PC-9 (cell line): ENCODE measurements at regions not wholly inside any gene's neighbourhood (a gene's known extent, or its start where the extent isn't known, plus 50 kb on each side); places are given as distances from the start of the nearest gene placed in this dataset.

Source experiments
- EZH2 ChIP-seq: fragments of 200-600 bp; sonication (generic); IDR thresholded peaks from 2 replicates; pipeline ENCODE4 v1.8.0; 2017; ENCODE audit warnings: antibody characterized with exemption, low read depth
- TF ChIP-seq, protein P1 (sequence below): fragments of 200-600 bp; sonication (generic); conservative IDR thresholded peaks from 2 replicates; pipeline ENCODE4 v1.6.1; 2017; ENCODE audit warnings: mixed run types, antibody characterized with exemption, mild to moderate bottlenecking, moderate library complexity

GRCh38 chr10:76681153-76681552, 956.5 kb downstream of the KCNMA1 start:
- TF ChIP-seq, protein P1, sequence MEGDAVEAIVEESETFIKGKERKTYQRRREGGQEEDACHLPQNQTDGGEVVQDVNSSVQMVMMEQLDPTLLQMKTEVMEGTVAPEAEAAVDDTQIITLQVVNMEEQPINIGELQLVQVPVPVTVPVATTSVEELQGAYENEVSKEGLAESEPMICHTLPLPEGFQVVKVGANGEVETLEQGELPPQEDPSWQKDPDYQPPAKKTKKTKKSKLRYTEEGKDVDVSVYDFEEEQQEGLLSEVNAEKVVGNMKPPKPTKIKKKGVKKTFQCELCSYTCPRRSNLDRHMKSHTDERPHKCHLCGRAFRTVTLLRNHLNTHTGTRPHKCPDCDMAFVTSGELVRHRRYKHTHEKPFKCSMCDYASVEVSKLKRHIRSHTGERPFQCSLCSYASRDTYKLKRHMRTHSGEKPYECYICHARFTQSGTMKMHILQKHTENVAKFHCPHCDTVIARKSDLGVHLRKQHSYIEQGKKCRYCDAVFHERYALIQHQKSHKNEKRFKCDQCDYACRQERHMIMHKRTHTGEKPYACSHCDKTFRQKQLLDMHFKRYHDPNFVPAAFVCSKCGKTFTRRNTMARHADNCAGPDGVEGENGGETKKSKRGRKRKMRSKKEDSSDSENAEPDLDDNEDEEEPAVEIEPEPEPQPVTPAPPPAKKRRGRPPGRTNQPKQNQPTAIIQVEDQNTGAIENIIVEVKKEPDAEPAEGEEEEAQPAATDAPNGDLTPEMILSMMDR = no peak
- TF ChIP-seq EZH2 = no peak
